GM12878 (cell line): ENCODE measurements at regions not wholly inside any gene's neighbourhood (a gene's known extent, or its start where the extent isn't known, plus 50 kb on each side); places are given as distances from the start of the nearest gene placed in this dataset.
A peak's percentile ranks its signal among the peaks of the same experiment; 100 is the strongest.

Experiments
- ATAC-seq: fragments of 200-7000 bp; cut with Tn5 transposase; 3 replicates; pipeline ENCODE4 v1.9.1; 2020; ENCODE audit warnings: mild to moderate bottlenecking, moderate library complexity
- BruUV-seq: library from RNA; stranded (reverse); fragments of 400-500 nt; replicated peaks from 2 replicates; lab custom pipeline; 2021; lab: Mats Ljungman, UMichigan
- CTCF ChIA-PET: fragments of 300-600 bp; sonication (Branson Sonifier 250); formaldehyde crosslinking; extraction: SDS; loops from one replicate; lab custom pipeline; 2021; ENCODE audit warnings: inconsistent platforms; lab: Yijun Ruan, JAX
- POLR2A ChIA-PET: fragments of 350-600 bp; formaldehyde crosslinking; extraction: SDS; loops from one replicate; lab custom pipeline; 2021; ENCODE audit warnings: inconsistent platforms; lab: Charles Lee
- RAD21 ChIA-PET: fragments of 300-600 bp; sonication (Branson Sonifier 250); formaldehyde crosslinking; loops from one replicate; lab custom pipeline; 2023; ENCODE audit warnings: antibody characterized with exemption; ENCODE audit not compliant: unreplicated experiment; lab: Charles Lee
- SMC1A ChIA-PET: fragments of 300-600 bp; sonication (Branson Sonifier 250); formaldehyde crosslinking; loops from one replicate; lab custom pipeline; 2023; ENCODE audit not compliant: unreplicated experiment, uncharacterized antibody; lab: Charles Lee
- DNase-seq: peaks from one replicate; pipeline ENCODE4 v3.0.0-alpha.2; 2011; ENCODE audit warnings: low read depth, low spot score
- FAIRE-seq: peaks from 3 replicates; lab custom pipeline; 2011; peaks lifted over from hg19 to GRCh38; lab: Jason Lieb, UNC
- H2AFZ ChIP-seq: 2 replicates; pipeline ENCODE4 v1.6.0; 2011; ENCODE audit warnings: low read depth, low read length, control low read depth; ENCODE audit not compliant: control insufficient read depth
- H3K27ac ChIP-seq: 2 replicates; pipeline ENCODE4 v1.5.1; 2011; ENCODE audit warnings: control low read depth; ENCODE audit not compliant: control insufficient read depth, insufficient read depth
- H3K27me3 ChIP-seq, 2 experiments: replicated peaks in 1 of 2; 2 replicates each; pipeline versions ENCODE4 v1.6.0 to v1.6.1; 2011; ENCODE audit warnings: low read length in 1 of 2; ENCODE audit not compliant: control insufficient read depth in 2 of 2, insufficient read depth in 2 of 2
- H3K36me3 ChIP-seq, 2 experiments: 2 replicates each; pipeline ENCODE4 v1.5.1; 2011; ENCODE audit warnings: low read length in 1 of 2; ENCODE audit not compliant: control insufficient read depth in 2 of 2, insufficient read depth in 2 of 2
- H3K4me1 ChIP-seq: 2 replicates; pipeline ENCODE4 v1.6.1; 2011; ENCODE audit warnings: mild to moderate bottlenecking, low read length, moderate library complexity, mixed read lengths; ENCODE audit not compliant: control insufficient read depth, insufficient read depth
- H3K4me2 ChIP-seq: 2 replicates; pipeline ENCODE4 v1.6.0; 2011; ENCODE audit warnings: control low read depth; ENCODE audit not compliant: control insufficient read depth, insufficient read depth
- H3K4me3 ChIP-seq: fragments of 200-600 bp; sonication (generic); 2 replicates; pipeline ENCODE4 v1.5.1; 2016
- H3K79me2 ChIP-seq: 2 replicates; pipeline ENCODE4 v1.6.0; 2011; ENCODE audit warnings: low read length; ENCODE audit not compliant: control insufficient read depth, insufficient read depth
- H3K9ac ChIP-seq: 2 replicates; pipeline ENCODE4 v1.8.0; 2011; ENCODE audit warnings: low read length, control low read depth, mixed read lengths; ENCODE audit not compliant: control insufficient read depth, insufficient read depth
- H3K9me3 ChIP-seq: replicated peaks from 3 replicates; pipeline ENCODE4 v1.5.1; 2011; ENCODE audit warnings: mild to moderate bottlenecking, low read length; ENCODE audit not compliant: control insufficient read depth, insufficient read depth
- H4K20me1 ChIP-seq: 2 replicates; pipeline ENCODE4 v1.6.0; 2011; ENCODE audit not compliant: control insufficient read depth, insufficient read depth
- CBX5 ChIP-seq: sonication (generic); IDR thresholded peaks from 2 replicates; pipeline ENCODE4 v1.6.1; 2016; ENCODE audit warnings: low read depth, moderate library complexity, mild to moderate bottlenecking, inconsistent platforms
- EED ChIP-seq: sonication (generic); IDR thresholded peaks from 2 replicates; pipeline ENCODE4 v1.6.1; 2016; ENCODE audit warnings: antibody characterized with exemption, low read depth
- FOXK2 ChIP-seq: fragments of 450-650 bp; IDR thresholded peaks from 2 replicates; pipeline ENCODE4 v1.6.1; 2017; ENCODE audit warnings: mild to moderate bottlenecking, moderate library complexity
- IRF5 ChIP-seq: fragments of 450-650 bp; IDR thresholded peaks from 2 replicates; pipeline ENCODE4 v1.6.1; 2017; ENCODE audit warnings: borderline replicate concordance
- KLF5 ChIP-seq: fragments of 450-650 bp; IDR thresholded peaks from 2 replicates; pipeline ENCODE4 v1.6.1; 2014; ENCODE audit warnings: mild to moderate bottlenecking; ENCODE audit not compliant: partially characterized antibody
- POLR2AphosphoS5 ChIP-seq: IDR thresholded peaks from 2 replicates; pipeline ENCODE4 v1.6.1; 2011; ENCODE audit warnings: mild to moderate bottlenecking, low read length, inconsistent platforms
- RAD21 ChIP-seq: IDR thresholded peaks from 2 replicates; pipeline ENCODE4 v1.6.1; 2011; ENCODE audit warnings: mild to moderate bottlenecking, low read depth, low read length, moderate library complexity; ENCODE audit not compliant: insufficient read depth
- RELB ChIP-seq: fragments of 450-650 bp; IDR thresholded peaks from 2 replicates; pipeline ENCODE4 v1.6.1; 2017; ENCODE audit warnings: low read depth, mild to moderate bottlenecking, moderate library complexity
- WGBS: methylation state at CpG from one replicate; pipeline ENCODE4 v1.1.6; 2016; ENCODE audit warnings: low lambda C conversion rate; ENCODE audit not compliant: insufficient replicate concordance, insufficient coverage; ENCODE audit errors: missing lambda C conversion rate; 5-methylcytosine and 5-hydroxymethylcytosine counted together
- in situ Hi-C: fragments of 300-500 bp; cut with MboI; formaldehyde crosslinking; loops from 9 replicates; pipeline ENCODE4 v1.14.3; 2018; ENCODE audit warnings: mixed read lengths
- intact Hi-C: fragments of 100-400 bp; cut with micrococcal nuclease; formaldehyde crosslinking; loops from one replicate; pipeline ENCODE4 v1.14.2; 2022; ENCODE audit not compliant: unreplicated experiment

- in situ Hi-C loops: no loop called here
- ChIA-PET POLR2A (no interaction called here), RAD21 (no interaction called here), SMC1A (no interaction called here), CTCF (no interaction called here)
- Histone ChIP-seq H2AFZ (no peak overlapping the region), H4K20me1 (no peaks in the 10 kb centered on the region), H3K36me3 (no peaks in the 10 kb centered on the region; a peak in 1 of 4 replicates)
- ATAC-seq: no peak
- 50% methylated on average over 2 of the region's 2 CpGs for WGBS
- no peak for TF ChIP-seq FOXK2
- no peak for TF ChIP-seq POLR2AphosphoS5
- 0 out of 2 replicates have a peak, but pooled peaks have one; percentile 22 for TF ChIP-seq RAD21
- TF ChIP-seq, all 136 proteins: peak for 1
- Histone ChIP-seq H3K4me3 (no peak overlapping the region), H3K9me3 (peaks cover 15% of the 10 kb centered on the region), H3K4me2 (no peak overlapping the region), H3K27ac (no peak overlapping the region), H3K79me2 (no peaks in the 10 kb centered on the region), H3K9ac (no peak overlapping the region), H3K4me1 (no peaks in the 10 kb centered on the region), H3K27me3 (no peaks in the 10 kb centered on the region)
- BruUV-seq: no TSS peak
- FAIRE-seq (no peak), DNase-seq (no peak)
- intact Hi-C loops: no loop called here
Measured at GRCh38 chr7:121510302-121510701, 114.2 kb upstream of the FAM3C start.

GRCh38 chr7:121505540-121506182 is 109.6 kb upstream of the FAM3C start:
- Histone ChIP-seq H3K27me3 (no peaks in the 10 kb centered on the region), H3K36me3 (no peaks in the 10 kb centered on the region), H3K27ac (no peak overlapping the region), H3K4me2 (no peak overlapping the region), H3K79me2 (no peaks in the 10 kb centered on the region), H3K9ac (no peak overlapping the region), H3K9me3 (peaks cover 12% of the 10 kb centered on the region; the same call in 2 of the 3 replicates), H4K20me1 (no peaks in the 10 kb centered on the region), H2AFZ (no peak overlapping the region), H3K4me3 (no peak overlapping the region), H3K4me1 (no peaks in the 10 kb centered on the region)
- POLR2A ChIA-PET: no interaction called here
- in situ Hi-C loops (no loop called here), intact Hi-C loops (no loop called here)
- BruUV-seq: no TSS peak
- SMC1A ChIA-PET: no interaction called here
- no peak for DNase-seq
- FAIRE-seq: no peak
- ATAC-seq: no peak
- 61% methylated on average over 6 of the region's 6 CpGs for WGBS
- TF ChIP-seq RELB: peak; percentile 37; the same call in 1 of the 2 replicates
- TF ChIP-seq CBX5: peak; percentile 98
- no peak for TF ChIP-seq IRF5
- no peak for TF ChIP-seq EED
- peak; percentile 93 for TF ChIP-seq KLF5
- RAD21 ChIA-PET: interaction anchor here (1.5 kb wide), 1 partner anchor 110 kb away, joined by 5 read pairs; the partner anchor contains the start of gene FAM3C
- CTCF ChIA-PET: interaction anchor here (1.5 kb wide), 1 partner anchor 36 kb away, joined by 3 read pairs; no protein-coding TSS in a partner anchor
